ENCODE measurements at regions not wholly inside any gene's neighbourhood (a gene's known extent, or its start where the extent isn't known, plus 50 kb on each side); places are given as distances from the start of the nearest gene placed in this dataset.

GRCh38 chr5:17403695-17404490, 94.1 kb upstream of the TAF11L2 start:
- no peaks in the 10 kb centered on the region for H4K20me1 ChIP-seq (ENCODE audit: insufficient read depth)
- no peak overlapping the region for H3K4me2 ChIP-seq (ENCODE audit: low read length)
- H3K9ac ChIP-seq (ENCODE audit: low read length), result no peak overlapping the region
- no peaks in the 10 kb centered on the region for H3K36me3 ChIP-seq (ENCODE audit: insufficient read depth, low read length)
- H3K27ac ChIP-seq (ENCODE audit: low read length), result no peak overlapping the region
- H3K4me3 ChIP-seq (ENCODE audit: low read length), result no peak overlapping the region
- TF ChIP-seq EP300 (conservative IDR thresholded peaks at IDR 0.05; ENCODE audit: poor library complexity, severe bottlenecking) (no peak), CTCF (IDR thresholded peaks at IDR 0.05; ENCODE audit: poor library complexity, severe bottlenecking) (no peak), MXI1 (conservative IDR thresholded peaks at IDR 0.05; ENCODE audit: poor library complexity, severe bottlenecking) (no peak), EZH2 (IDR thresholded peaks at IDR 0.05; ENCODE audit: borderline replicate concordance, insufficient read depth, low read length, poor library complexity, severe bottlenecking) (no peak), POLR2AphosphoS5 (IDR thresholded peaks at IDR 0.05) (no peak), TAF1 (IDR thresholded peaks at IDR 0.05; ENCODE audit: low read depth) (no peak), RAD21 (conservative IDR thresholded peaks at IDR 0.05) (no peak), SMC3 (conservative IDR thresholded peaks at IDR 0.05; ENCODE audit: poor library complexity) (no peak), REST (IDR thresholded peaks at IDR 0.05; ENCODE audit: borderline replicate concordance) (no peak)
- H3K27me3 ChIP-seq (ENCODE audit: insufficient read depth, low read depth, low read length), result no peaks in the 10 kb centered on the region
- no peaks in the 10 kb centered on the region for H3K9me2 ChIP-seq (ENCODE audit: insufficient read depth, low read length)
- H2AFZ ChIP-seq (ENCODE audit: low read depth, low read length), result no peak overlapping the region
- H3K79me2 ChIP-seq (replicated peaks; ENCODE audit: insufficient read depth, low read length), result no peaks in the 10 kb centered on the region
- H3F3A ChIP-seq (ENCODE audit: insufficient read depth, low read length, poor library complexity, severe bottlenecking), result no peaks in the 10 kb centered on the region
- no peaks in the 10 kb centered on the region for H3K9me3 ChIP-seq (ENCODE audit: low read length)

- H3K4me2 ChIP-seq (ENCODE audit: low read length), result no peak overlapping the region
- H3K27ac ChIP-seq (ENCODE audit: low read length), result no peak overlapping the region
- H3K9me3 ChIP-seq (ENCODE audit: low read length), result no peaks in the 10 kb centered on the region
- no peak overlapping the region for H3K9ac ChIP-seq (ENCODE audit: low read length)
- H3F3A ChIP-seq (ENCODE audit: insufficient read depth, low read length, poor library complexity, severe bottlenecking), result no peaks in the 10 kb centered on the region
- H3K36me3 ChIP-seq (ENCODE audit: insufficient read depth, low read length), result no peaks in the 10 kb centered on the region
- TF ChIP-seq CTCF (IDR thresholded peaks at IDR 0.05; ENCODE audit: poor library complexity, severe bottlenecking) (no peak), TAF1 (IDR thresholded peaks at IDR 0.05; ENCODE audit: low read depth) (no peak), EZH2 (IDR thresholded peaks at IDR 0.05; ENCODE audit: borderline replicate concordance, insufficient read depth, low read length, poor library complexity, severe bottlenecking) (no peak), POLR2AphosphoS5 (IDR thresholded peaks at IDR 0.05) (no peak), SMC3 (conservative IDR thresholded peaks at IDR 0.05; ENCODE audit: poor library complexity) (no peak), RAD21 (conservative IDR thresholded peaks at IDR 0.05) (no peak), EP300 (conservative IDR thresholded peaks at IDR 0.05; ENCODE audit: poor library complexity, severe bottlenecking) (no peak), REST (IDR thresholded peaks at IDR 0.05; ENCODE audit: borderline replicate concordance) (no peak), MXI1 (conservative IDR thresholded peaks at IDR 0.05; ENCODE audit: poor library complexity, severe bottlenecking) (no peak)
- H3K79me2 ChIP-seq (replicated peaks; ENCODE audit: insufficient read depth, low read length), result no peaks in the 10 kb centered on the region
- H3K4me3 ChIP-seq (ENCODE audit: low read length), result no peak overlapping the region
- H3K27me3 ChIP-seq (ENCODE audit: insufficient read depth, low read depth, low read length), result no peaks in the 10 kb centered on the region
- H3K9me2 ChIP-seq (ENCODE audit: insufficient read depth, low read length), result no peaks in the 10 kb centered on the region
- H4K20me1 ChIP-seq (ENCODE audit: insufficient read depth), result no peaks in the 10 kb centered on the region
- H2AFZ ChIP-seq (ENCODE audit: low read depth, low read length), result no peak overlapping the region
Measured at GRCh38 chr5:17405976-17406375, 92.1 kb upstream of the TAF11L2 start.

Measured in neural cell (in vitro differentiated cells).